ENCODE measurements at regions not wholly inside any gene's neighbourhood (a gene's known extent, or its start where the extent isn't known, plus 50 kb on each side); places are given as distances from the start of the nearest gene placed in this dataset.

DNA sequence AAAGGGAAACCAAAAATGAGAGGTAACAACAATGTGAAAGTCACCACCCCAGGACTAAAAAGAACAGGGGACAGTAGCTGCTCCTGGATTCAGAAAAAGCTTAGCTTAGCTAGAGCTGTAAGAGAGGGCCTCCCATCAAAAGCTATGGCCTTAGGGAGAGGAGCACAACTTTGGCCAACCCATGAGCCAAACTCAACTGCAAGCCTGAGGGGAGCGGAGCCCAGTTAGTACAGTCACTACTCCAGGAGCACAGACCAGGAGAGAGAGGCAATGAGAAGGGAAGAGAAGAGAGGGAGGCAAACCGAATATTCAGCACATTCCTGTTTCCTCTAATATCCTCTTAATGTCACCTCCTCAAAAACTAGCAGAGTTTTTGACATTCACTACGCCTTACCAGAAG, 917.1 kb upstream of the INTU start:
- H3K4me3 Mint-ChIP-seq (ENCODE audit: unreplicated experiment), result no peak overlapping the region
- Histone ChIP-seq H3K79me2 (ENCODE audit: insufficient read depth, low read length) (no peaks in the 10 kb centered on the region), H3K27me3 (ENCODE audit: insufficient read depth, low read length) (no peaks in the 10 kb centered on the region), H3K9me3 (ENCODE audit: insufficient read depth, low read depth, low read length) (no peaks in the 10 kb centered on the region), H3K4me1 (ENCODE audit: insufficient read depth, low read length) (no peaks in the 10 kb centered on the region), H3K27ac (ENCODE audit: low read depth, low read length) (no peak overlapping the region), H3K4me2 (ENCODE audit: low read length) (no peak overlapping the region), H2AFZ (ENCODE audit: low read depth, low read length) (no peak overlapping the region), H3K4me3 (ENCODE audit: insufficient read depth, low read depth, low read length) (no peak overlapping the region), H4K20me1 (ENCODE audit: insufficient read depth, low read length) (no peaks in the 10 kb centered on the region), H3K36me3 (ENCODE audit: insufficient read depth, low read length) (no peaks in the 10 kb centered on the region), H3K9ac (ENCODE audit: low read length) (no peak overlapping the region)
- H3K27ac Mint-ChIP-seq (ENCODE audit: unreplicated experiment), result no peak overlapping the region
- H3K9me3 Mint-ChIP-seq (ENCODE audit: unreplicated experiment), result no peaks in the 10 kb centered on the region
- no peak for FAIRE-seq
- no peak for DNase-seq (ENCODE audit: low read depth)
- H3K27me3 Mint-ChIP-seq (ENCODE audit: low read depth, unreplicated experiment), result no peaks in the 10 kb centered on the region
- H3K36me3 Mint-ChIP-seq (ENCODE audit: low read depth, unreplicated experiment), result no peaks in the 10 kb centered on the region
- TF ChIP-seq EZH2 (IDR thresholded peaks at IDR 0.05; ENCODE audit: insufficient read depth, low read length), result no peak
- TF ChIP-seq, protein P1, sequence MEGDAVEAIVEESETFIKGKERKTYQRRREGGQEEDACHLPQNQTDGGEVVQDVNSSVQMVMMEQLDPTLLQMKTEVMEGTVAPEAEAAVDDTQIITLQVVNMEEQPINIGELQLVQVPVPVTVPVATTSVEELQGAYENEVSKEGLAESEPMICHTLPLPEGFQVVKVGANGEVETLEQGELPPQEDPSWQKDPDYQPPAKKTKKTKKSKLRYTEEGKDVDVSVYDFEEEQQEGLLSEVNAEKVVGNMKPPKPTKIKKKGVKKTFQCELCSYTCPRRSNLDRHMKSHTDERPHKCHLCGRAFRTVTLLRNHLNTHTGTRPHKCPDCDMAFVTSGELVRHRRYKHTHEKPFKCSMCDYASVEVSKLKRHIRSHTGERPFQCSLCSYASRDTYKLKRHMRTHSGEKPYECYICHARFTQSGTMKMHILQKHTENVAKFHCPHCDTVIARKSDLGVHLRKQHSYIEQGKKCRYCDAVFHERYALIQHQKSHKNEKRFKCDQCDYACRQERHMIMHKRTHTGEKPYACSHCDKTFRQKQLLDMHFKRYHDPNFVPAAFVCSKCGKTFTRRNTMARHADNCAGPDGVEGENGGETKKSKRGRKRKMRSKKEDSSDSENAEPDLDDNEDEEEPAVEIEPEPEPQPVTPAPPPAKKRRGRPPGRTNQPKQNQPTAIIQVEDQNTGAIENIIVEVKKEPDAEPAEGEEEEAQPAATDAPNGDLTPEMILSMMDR (IDR thresholded peaks at IDR 0.05; ENCODE audit: insufficient read depth, low read depth, low read length), result no peak
- no peaks in the 10 kb centered on the region for H3K4me1 Mint-ChIP-seq (ENCODE audit: low read depth, unreplicated experiment)

DNA sequence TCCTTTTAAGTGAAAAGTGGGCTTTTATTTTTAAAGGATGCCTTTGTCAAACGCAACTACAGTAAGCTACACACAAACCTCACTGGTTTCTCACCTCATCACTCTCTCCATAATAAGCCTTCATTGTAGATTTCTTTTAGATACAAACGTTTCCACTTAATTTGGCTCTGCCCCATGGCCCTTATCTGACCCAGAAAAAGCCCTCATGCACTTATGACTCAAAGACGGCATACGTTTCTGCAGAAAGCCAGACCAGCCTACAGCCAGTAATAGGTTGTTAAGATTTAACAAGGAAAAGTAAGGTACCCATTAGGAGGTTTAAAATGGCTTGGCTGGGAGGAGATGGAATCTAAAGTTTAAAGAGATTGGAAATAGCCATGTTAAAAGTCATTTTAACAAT, 914.6 kb upstream of the INTU start:
- Histone ChIP-seq H3K27ac (ENCODE audit: low read depth, low read length) (no peak overlapping the region), H4K20me1 (ENCODE audit: insufficient read depth, low read length) (no peaks in the 10 kb centered on the region), H3K4me1 (ENCODE audit: insufficient read depth, low read length) (no peaks in the 10 kb centered on the region), H3K4me2 (ENCODE audit: low read length) (no peak overlapping the region), H3K27me3 (ENCODE audit: insufficient read depth, low read length) (no peaks in the 10 kb centered on the region), H2AFZ (ENCODE audit: low read depth, low read length) (no peak overlapping the region), H3K79me2 (ENCODE audit: insufficient read depth, low read length) (no peaks in the 10 kb centered on the region), H3K36me3 (ENCODE audit: insufficient read depth, low read length) (no peaks in the 10 kb centered on the region), H3K9me3 (ENCODE audit: insufficient read depth, low read depth, low read length) (no peaks in the 10 kb centered on the region), H3K4me3 (ENCODE audit: insufficient read depth, low read depth, low read length) (no peak overlapping the region), H3K9ac (ENCODE audit: low read length) (no peak overlapping the region)
- no peaks in the 10 kb centered on the region for H3K27me3 Mint-ChIP-seq (ENCODE audit: low read depth, unreplicated experiment)
- H3K9me3 Mint-ChIP-seq (ENCODE audit: unreplicated experiment), result no peaks in the 10 kb centered on the region
- TF ChIP-seq EZH2 (IDR thresholded peaks at IDR 0.05; ENCODE audit: insufficient read depth, low read length), result no peak
- TF ChIP-seq, protein P1 (IDR thresholded peaks at IDR 0.05; ENCODE audit: insufficient read depth, low read depth, low read length), result no peak
- no peak overlapping the region for H3K27ac Mint-ChIP-seq (ENCODE audit: unreplicated experiment)
- no peak for FAIRE-seq
- H3K4me3 Mint-ChIP-seq (ENCODE audit: unreplicated experiment), result no peak overlapping the region
- DNase-seq (ENCODE audit: low read depth), result peak; percentile 56
- H3K4me1 Mint-ChIP-seq (ENCODE audit: low read depth, unreplicated experiment), result no peaks in the 10 kb centered on the region
- no peaks in the 10 kb centered on the region for H3K36me3 Mint-ChIP-seq (ENCODE audit: low read depth, unreplicated experiment)

DNA sequence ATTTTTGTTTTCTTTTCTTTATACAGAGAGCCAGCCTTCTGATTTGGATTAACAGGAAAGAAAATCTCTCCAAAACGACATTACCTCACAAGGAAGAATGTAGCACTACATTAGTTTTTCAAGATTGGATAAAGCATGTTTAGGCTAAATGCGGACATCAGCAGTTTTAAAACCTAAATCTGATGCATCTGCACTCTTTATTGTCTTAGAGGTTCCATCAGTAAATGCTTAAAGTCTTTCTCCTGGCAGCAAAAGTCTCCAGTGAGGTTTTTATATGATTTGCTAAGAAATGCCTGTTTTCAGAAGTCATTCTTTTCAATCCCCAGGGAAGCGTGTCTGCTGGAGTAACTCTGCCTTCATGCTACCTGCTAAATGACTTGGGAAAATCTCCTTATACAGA, 912.9 kb upstream of the INTU start:
- Histone ChIP-seq H3K4me3 (ENCODE audit: insufficient read depth, low read depth, low read length) (no peak overlapping the region), H3K27ac (ENCODE audit: low read depth, low read length) (no peak overlapping the region), H3K36me3 (ENCODE audit: insufficient read depth, low read length) (no peaks in the 10 kb centered on the region), H4K20me1 (ENCODE audit: insufficient read depth, low read length) (no peaks in the 10 kb centered on the region), H3K4me2 (ENCODE audit: low read length) (no peak overlapping the region), H3K9ac (ENCODE audit: low read length) (no peak overlapping the region), H3K9me3 (ENCODE audit: insufficient read depth, low read depth, low read length) (no peaks in the 10 kb centered on the region), H3K4me1 (ENCODE audit: insufficient read depth, low read length) (no peaks in the 10 kb centered on the region), H3K27me3 (ENCODE audit: insufficient read depth, low read length) (no peaks in the 10 kb centered on the region), H3K79me2 (ENCODE audit: insufficient read depth, low read length) (no peaks in the 10 kb centered on the region), H2AFZ (ENCODE audit: low read depth, low read length) (no peak overlapping the region)
- H3K27me3 Mint-ChIP-seq (ENCODE audit: low read depth, unreplicated experiment), result no peaks in the 10 kb centered on the region
- TF ChIP-seq, protein P1 (IDR thresholded peaks at IDR 0.05; ENCODE audit: insufficient read depth, low read depth, low read length), result no peak
- no peak for TF ChIP-seq EZH2 (IDR thresholded peaks at IDR 0.05; ENCODE audit: insufficient read depth, low read length)
- no peaks in the 10 kb centered on the region for H3K4me1 Mint-ChIP-seq (ENCODE audit: low read depth, unreplicated experiment)
- no peak overlapping the region for H3K4me3 Mint-ChIP-seq (ENCODE audit: unreplicated experiment)
- H3K9me3 Mint-ChIP-seq (ENCODE audit: unreplicated experiment), result no peaks in the 10 kb centered on the region
- DNase-seq (ENCODE audit: low read depth), result no peak
- FAIRE-seq, result no peak
- H3K27ac Mint-ChIP-seq (ENCODE audit: unreplicated experiment), result no peak overlapping the region
- no peaks in the 10 kb centered on the region for H3K36me3 Mint-ChIP-seq (ENCODE audit: low read depth, unreplicated experiment)
